ENCODE measurements at regions not wholly inside any gene's neighbourhood (a gene's known extent, or its start where the extent isn't known, plus 50 kb on each side); places are given as distances from the start of the nearest gene placed in this dataset.

DNA sequence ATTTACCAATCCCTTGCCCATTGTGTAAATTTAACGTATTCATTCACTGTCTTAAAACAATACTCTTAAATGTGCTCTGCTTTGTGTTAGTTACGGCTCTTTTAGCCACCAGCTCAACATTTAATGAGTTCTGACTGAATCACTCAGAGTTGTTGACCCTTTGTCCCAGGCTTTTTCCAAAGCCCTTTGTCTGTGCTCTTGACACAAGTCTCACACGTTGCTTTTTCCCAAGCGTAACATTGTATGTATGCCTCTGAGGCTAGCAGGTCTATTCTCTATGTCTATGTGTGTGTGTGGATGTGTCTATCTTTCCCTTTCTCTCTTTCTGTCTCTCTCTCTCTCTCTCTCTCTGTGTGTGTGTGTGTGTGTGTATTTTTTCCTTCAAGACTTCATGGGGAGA, 435.4 kb upstream of the GOLIM4 start:
- no peaks in the 10 kb centered on the region for H3K36me3 Mint-ChIP-seq
- no peak for DNase-seq
- H3K27me3 Mint-ChIP-seq: no peaks in the 10 kb centered on the region
- H3K4me3 Mint-ChIP-seq: no peak overlapping the region
- POLR2A ChIA-PET: no interaction called here
- no peaks in the 10 kb centered on the region for H3K4me1 Mint-ChIP-seq
- ATAC-seq (ENCODE audit: low read depth): no peak
- H3K27ac Mint-ChIP-seq: no peak overlapping the region
- no peaks in the 10 kb centered on the region for H3K9me3 Mint-ChIP-seq

DNA sequence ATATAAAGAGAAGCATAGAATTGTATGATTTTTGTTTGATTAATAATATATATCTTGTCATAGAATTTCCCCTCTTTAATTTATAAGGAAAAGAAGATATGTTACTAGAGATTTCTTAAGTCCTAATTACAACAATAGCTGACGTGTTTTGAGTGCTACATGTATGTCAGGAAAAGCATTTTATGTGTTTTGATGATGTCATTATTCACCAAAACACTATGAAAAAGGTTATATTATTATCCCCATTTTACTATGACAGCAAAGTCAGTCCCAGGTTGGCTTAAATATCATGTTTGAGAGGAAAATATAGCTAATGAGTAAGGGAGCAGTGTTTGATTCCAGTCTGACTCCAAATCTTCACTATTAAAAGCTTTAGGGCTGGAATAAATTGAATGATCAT, 428.4 kb upstream of the GOLIM4 start:
- Mint-ChIP-seq H3K36me3 (no peaks in the 10 kb centered on the region), H3K27ac (no peak overlapping the region), H3K9me3 (no peaks in the 10 kb centered on the region), H3K27me3 (no peaks in the 10 kb centered on the region), H3K4me3 (no peak overlapping the region), H3K4me1 (no peaks in the 10 kb centered on the region)
- ATAC-seq (ENCODE audit: low read depth) (no peak), DNase-seq (no peak)
- POLR2A ChIA-PET: no interaction called here

DNA sequence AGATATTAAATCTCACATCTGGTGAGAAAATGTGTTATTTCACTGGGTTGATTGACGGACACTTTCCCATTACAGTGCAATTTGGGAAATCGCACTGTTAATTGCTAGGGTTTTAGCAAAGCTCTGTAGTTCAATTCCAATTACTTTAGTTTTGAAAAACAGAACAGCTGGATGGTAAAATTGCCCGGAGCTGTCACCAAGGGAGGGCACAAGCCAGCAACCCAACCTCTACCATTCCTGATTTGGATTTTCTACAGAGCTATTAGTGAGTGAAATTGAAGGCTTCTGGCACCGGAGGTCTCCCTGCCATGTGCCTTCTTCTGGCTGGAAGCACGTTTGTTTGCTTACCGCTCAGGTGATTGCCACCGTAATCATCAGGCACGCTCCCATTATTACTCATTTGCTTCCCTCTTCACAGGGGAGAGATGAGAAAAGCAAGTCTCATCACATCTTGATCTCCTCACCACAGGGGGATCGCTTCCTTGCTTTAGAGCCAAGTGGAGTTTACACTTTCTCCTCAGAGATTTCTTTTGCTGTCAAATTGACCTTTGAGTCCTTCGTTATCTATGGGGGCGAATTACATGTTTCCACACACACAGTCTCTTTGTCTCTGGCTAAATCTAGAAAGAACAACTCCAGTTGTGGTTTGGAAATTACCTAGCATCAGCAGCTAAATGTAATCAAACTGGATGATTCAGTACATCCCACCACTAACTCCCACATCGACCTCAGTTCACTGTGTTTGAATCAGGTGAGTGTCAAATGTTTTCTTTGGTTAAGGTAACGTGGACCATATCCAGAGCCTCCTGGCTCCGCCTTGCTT, 421.7 kb upstream of the GOLIM4 start:
- no peak overlapping the region for H3K27ac Mint-ChIP-seq
- H3K27me3 Mint-ChIP-seq: no peaks in the 10 kb centered on the region
- H3K4me3 Mint-ChIP-seq: no peak overlapping the region
- ATAC-seq (ENCODE audit: low read depth) (no peak), DNase-seq (no peak)
- H3K36me3 Mint-ChIP-seq: no peaks in the 10 kb centered on the region
- H3K4me1 Mint-ChIP-seq: no peaks in the 10 kb centered on the region
- POLR2A ChIA-PET: no interaction called here
- H3K9me3 Mint-ChIP-seq: no peaks in the 10 kb centered on the region

DNA sequence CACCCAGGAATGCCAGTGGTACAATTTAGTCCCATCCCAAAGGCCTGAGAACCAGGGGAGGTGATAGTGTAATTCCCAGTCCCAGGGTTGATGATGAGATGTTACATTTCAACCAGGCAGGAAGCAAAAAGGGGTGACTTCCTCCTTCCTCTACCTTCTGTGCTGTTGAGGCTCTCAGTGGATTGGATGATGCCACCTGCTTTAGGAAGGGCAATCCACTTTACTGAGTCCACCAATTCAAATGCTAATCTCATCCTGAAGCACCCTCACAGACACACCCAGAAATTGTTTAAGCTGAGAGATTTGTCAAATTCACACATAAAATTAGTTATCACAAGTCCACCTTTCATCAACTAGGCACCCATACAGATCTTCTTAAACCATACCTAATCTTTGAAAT, 418.5 kb upstream of the GOLIM4 start:
- POLR2A ChIA-PET: no interaction called here
- Mint-ChIP-seq H3K4me3 (no peak overlapping the region), H3K27me3 (no peaks in the 10 kb centered on the region), H3K36me3 (no peaks in the 10 kb centered on the region), H3K4me1 (no peaks in the 10 kb centered on the region), H3K27ac (no peak overlapping the region), H3K9me3 (no peaks in the 10 kb centered on the region)
- ATAC-seq (ENCODE audit: low read depth) (no peak), DNase-seq (no peak)

DNA sequence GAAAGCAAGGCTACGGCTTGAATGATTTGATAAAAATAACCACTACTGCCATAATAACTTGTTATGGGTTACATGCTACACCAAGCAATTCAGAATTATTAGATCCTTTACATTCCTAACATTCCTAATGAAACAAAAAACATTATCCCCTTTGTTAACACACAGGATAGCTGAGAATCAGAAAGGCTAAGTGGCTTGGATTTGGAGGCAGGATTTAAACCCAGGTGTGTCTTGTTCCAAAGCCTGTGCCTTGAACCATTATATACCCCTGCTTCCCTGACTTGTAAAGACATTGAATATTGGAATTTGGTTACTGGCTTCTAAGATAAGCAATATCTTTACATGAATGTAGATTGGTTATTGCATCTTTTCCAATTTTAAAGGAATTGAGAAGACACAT, 417.1 kb upstream of the GOLIM4 start:
- Mint-ChIP-seq H3K27ac (no peak overlapping the region), H3K4me3 (no peak overlapping the region)
- POLR2A ChIA-PET: no interaction called here

DNA sequence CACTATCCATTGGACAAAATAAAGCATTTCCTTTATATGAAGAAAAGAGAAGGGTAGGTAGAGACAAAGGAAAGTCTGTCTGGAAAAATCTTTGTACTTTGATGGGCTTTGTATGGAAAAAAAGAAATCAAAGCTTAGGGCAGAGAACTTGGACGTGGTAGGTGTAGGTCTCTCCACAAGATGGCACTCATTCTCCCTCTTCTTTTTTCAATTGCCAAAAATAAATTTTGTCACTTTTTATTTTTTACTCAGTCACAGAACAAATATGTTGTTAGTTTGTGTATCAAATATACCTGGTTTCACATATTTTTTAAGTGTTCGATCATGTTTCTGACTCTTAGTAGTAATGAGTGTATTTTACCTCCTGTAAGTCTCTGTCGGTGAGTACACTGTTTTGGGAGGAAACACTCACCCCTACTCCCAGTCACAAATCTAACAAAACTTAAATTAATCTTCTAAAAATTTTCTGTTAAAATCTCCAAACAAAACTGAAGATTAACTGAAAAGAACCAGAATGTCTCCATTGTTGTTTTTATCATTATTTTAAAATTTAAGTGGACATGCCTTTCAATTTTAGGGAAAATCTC, 415.8 kb upstream of the GOLIM4 start:
- Mint-ChIP-seq H3K27ac (no peak overlapping the region), H3K27me3 (no peaks in the 10 kb centered on the region), H3K36me3 (no peaks in the 10 kb centered on the region), H3K9me3 (no peaks in the 10 kb centered on the region), H3K4me1 (no peaks in the 10 kb centered on the region), H3K4me3 (no peak overlapping the region)
- POLR2A ChIA-PET: no interaction called here
- no peak for ATAC-seq (ENCODE audit: low read depth)
- DNase-seq: no peak

More for the DNA sequence above, 417.1 kb upstream of the GOLIM4 start:
- Mint-ChIP-seq H3K4me1 (no peaks in the 10 kb centered on the region), H3K27me3 (no peaks in the 10 kb centered on the region), H3K36me3 (no peaks in the 10 kb centered on the region), H3K9me3 (no peaks in the 10 kb centered on the region)
- DNase-seq: no peak
- ATAC-seq (ENCODE audit: low read depth): no peak

DNA sequence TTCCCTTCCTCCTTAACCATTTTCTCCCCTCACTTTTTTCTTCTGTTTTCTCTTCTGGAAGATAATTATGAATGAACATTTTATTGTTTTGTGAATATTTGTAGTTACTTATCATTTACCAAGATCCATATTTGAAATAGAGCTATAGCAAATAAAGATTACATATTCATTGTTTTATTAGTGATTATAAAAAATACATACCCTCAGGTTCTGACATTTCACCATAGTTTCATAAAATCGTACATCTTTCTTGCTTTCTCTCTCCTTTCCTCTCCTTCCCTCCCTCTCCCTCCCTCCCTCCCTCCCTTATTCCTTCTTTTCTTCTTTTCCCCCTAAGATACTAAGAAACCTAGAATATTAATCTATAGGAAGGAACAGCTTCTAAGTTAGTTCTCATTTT, 410.9 kb upstream of the GOLIM4 start:
- Mint-ChIP-seq H3K4me3 (no peak overlapping the region), H3K9me3 (no peaks in the 10 kb centered on the region), H3K27ac (no peak overlapping the region), H3K4me1 (no peaks in the 10 kb centered on the region), H3K36me3 (no peaks in the 10 kb centered on the region), H3K27me3 (no peaks in the 10 kb centered on the region)
- DNase-seq: no peak
- no peak for ATAC-seq (ENCODE audit: low read depth)
- POLR2A ChIA-PET: no interaction called here

DNA sequence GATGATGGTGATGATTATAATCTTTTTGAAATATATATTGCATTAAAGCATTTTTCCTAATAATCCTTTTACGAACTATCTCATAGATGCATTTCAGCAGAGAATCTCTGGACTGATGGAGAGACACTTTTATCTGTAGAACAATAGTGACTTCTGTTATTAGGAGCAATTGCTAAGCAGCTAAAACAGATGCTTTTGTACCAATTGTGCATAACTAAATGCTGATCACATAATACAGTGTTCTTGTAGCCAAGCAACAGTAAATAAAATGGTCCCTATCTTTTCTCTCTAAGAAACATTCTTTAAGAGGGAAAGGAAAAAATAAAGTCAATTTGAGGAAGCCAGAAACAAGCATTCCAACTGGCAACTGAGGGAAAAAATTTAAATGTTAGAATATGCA, 405.8 kb upstream of the GOLIM4 start:
- POLR2A ChIA-PET: no interaction called here
- no peak for DNase-seq
- Mint-ChIP-seq H3K27ac (no peak overlapping the region), H3K4me3 (no peak overlapping the region), H3K4me1 (no peaks in the 10 kb centered on the region), H3K36me3 (no peaks in the 10 kb centered on the region), H3K9me3 (no peaks in the 10 kb centered on the region), H3K27me3 (no peaks in the 10 kb centered on the region)
- no peak for ATAC-seq (ENCODE audit: low read depth)

DNA sequence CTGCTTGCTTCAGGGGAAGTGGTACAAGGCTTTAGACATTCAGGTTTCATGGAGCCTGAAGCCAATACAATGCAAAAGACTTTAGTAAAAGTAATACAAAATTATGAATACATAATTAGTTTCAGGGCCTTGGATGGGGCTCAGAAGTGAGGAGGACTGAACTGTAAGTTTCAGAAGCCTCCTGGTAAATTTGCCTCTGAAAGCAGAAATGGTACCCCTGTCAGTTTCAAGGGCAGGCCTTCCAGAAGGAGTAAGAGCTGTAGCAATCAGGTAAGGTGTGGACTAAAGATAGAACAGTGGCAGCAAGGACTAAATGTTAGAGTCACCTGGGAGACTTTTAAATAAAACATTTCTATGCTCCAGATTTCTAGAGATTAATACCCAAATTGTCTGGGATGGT, 402.5 kb upstream of the GOLIM4 start:
- Mint-ChIP-seq H3K36me3 (no peaks in the 10 kb centered on the region), H3K9me3 (no peaks in the 10 kb centered on the region), H3K4me3 (no peak overlapping the region), H3K27me3 (no peaks in the 10 kb centered on the region), H3K27ac (no peak overlapping the region), H3K4me1 (no peaks in the 10 kb centered on the region)
- no peak for ATAC-seq (ENCODE audit: low read depth)
- POLR2A ChIA-PET: no interaction called here
- DNase-seq: no peak

DNA sequence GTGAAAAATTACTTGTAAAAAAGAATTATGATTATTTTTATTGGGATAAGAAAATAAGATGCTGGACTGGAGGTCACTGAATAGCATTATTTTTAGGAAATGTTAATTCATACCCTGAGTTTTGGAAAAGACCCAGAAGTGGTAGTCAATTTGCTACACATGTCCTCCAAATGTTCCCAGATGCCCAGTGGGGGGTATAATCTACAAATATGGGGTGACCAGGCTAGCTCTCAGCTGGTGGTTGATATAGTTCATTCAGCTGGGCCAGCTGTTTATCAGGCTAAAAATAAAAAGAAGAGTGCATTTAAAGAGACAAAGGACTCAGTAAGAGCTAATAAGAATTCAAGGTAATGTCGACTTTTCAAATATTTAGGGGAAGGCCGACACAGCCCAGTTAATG, 402.0 kb upstream of the GOLIM4 start:
- Mint-ChIP-seq H3K4me3 (no peak overlapping the region), H3K4me1 (no peaks in the 10 kb centered on the region), H3K9me3 (no peaks in the 10 kb centered on the region), H3K36me3 (no peaks in the 10 kb centered on the region), H3K27me3 (no peaks in the 10 kb centered on the region), H3K27ac (no peak overlapping the region)
- no peak for DNase-seq
- POLR2A ChIA-PET: no interaction called here
- no peak for ATAC-seq (ENCODE audit: low read depth)

DNA sequence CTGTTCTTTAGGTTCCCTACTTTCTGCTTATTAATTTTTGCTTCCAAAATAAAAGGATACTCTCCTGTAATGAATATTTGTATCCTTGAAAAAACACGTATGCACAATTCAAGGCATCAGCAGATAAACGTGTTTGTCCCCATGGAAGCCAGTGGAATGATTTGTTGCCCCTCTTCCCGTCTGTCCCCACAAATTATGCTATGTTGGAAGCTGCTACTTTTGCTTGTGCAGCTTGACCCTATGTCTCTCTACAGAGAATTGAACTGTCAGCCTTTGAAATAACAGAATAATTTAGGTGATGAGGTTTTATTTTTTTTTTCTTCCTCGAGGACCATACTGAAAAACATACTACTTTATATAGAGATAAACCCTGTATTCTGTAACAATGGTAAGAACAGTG, 401.5 kb upstream of the GOLIM4 start:
- H3K4me1 Mint-ChIP-seq: no peaks in the 10 kb centered on the region
- no peaks in the 10 kb centered on the region for H3K27me3 Mint-ChIP-seq
- H3K4me3 Mint-ChIP-seq: no peak overlapping the region
- no peak overlapping the region for H3K27ac Mint-ChIP-seq
- no peak for ATAC-seq (ENCODE audit: low read depth)
- H3K9me3 Mint-ChIP-seq: no peaks in the 10 kb centered on the region
- DNase-seq: no peak
- POLR2A ChIA-PET: no interaction called here
- no peaks in the 10 kb centered on the region for H3K36me3 Mint-ChIP-seq

DNA sequence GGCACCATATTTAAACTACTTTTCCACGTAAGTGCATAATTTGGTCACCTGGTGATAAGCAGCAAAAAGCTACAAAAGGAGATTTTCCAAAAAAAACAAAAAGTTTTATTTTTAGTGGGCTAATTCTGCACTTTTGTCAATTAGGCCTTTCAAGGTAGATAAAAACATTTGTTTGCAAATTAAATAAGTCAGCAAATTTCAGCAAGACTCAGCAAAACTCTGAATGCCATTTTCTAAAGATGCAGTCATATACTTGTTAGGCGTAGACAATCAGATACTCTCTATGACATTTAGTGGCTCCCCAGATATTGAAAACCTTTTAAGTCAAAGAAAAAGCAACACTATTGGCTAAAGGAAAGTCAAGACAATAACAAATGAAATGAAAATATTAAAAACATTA, 400.2 kb upstream of the GOLIM4 start:
- H3K27ac Mint-ChIP-seq: no peak overlapping the region
- no peaks in the 10 kb centered on the region for H3K4me1 Mint-ChIP-seq
- ATAC-seq (ENCODE audit: low read depth): no peak
- POLR2A ChIA-PET: no interaction called here
- DNase-seq: no peak
- H3K27me3 Mint-ChIP-seq: no peaks in the 10 kb centered on the region
- no peaks in the 10 kb centered on the region for H3K9me3 Mint-ChIP-seq
- H3K36me3 Mint-ChIP-seq: no peaks in the 10 kb centered on the region
- H3K4me3 Mint-ChIP-seq: no peak overlapping the region

DNA sequence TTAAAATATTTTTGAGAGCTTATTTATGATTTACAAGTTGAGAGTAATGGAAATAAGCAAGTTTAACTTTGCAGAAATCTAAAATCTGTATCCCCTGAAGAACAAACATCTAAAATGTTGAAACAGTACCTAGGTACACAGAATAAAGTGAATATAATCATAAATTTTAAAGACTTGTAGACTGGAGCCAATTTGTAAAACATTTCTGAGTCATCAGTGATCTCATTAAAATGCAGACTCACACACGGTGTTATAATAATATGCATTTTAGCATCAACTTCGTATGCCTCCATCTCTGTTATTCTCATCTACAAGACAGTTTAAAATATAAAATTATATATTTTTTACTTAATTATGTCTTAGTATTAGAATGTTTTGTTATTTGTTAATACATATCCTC, 399.5 kb upstream of the GOLIM4 start:
- no peaks in the 10 kb centered on the region for H3K4me1 Mint-ChIP-seq
- ATAC-seq (ENCODE audit: low read depth): no peak
- H3K9me3 Mint-ChIP-seq: no peaks in the 10 kb centered on the region
- no peak overlapping the region for H3K27ac Mint-ChIP-seq
- H3K36me3 Mint-ChIP-seq: no peaks in the 10 kb centered on the region
- POLR2A ChIA-PET: no interaction called here
- H3K4me3 Mint-ChIP-seq: no peak overlapping the region
- no peaks in the 10 kb centered on the region for H3K27me3 Mint-ChIP-seq
- no peak for DNase-seq

DNA sequence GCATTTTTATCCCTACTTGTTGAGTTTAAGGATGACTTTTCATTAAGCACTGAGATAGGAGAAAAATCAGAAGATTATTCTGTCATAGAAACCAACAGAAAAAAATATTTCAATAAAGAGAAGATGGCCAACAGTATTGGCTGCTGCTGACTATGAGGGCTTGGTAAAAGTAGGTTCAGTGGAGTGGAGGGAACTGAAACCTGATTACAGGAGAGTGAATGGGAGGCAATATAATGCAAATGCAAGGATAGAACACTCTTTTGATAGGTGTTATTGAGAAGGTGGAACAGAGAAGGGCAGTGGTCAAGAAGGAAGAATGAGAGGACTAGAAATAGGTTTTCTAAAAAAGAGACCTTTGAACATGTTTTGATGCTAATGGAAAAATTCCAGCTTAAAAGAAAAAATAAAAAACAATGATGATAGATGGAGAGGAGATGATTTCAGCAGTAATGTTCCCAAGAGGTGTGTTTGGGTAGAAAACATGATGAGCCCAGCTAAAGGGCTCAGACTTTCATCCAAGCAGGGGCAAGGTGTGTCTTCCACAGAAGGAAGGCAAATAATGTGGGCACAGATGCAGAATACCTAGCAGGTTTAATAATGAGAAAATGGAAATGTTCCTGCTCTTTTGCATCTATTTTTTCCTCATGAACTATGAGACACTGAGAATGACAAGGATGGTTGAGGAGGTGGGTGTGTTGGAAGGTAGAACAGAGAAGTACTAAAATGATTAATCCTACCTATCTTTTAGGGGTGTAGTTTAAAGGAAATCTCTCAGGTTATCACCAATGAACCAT, 397.9 kb upstream of the GOLIM4 start:
- Mint-ChIP-seq H3K4me1 (no peaks in the 10 kb centered on the region), H3K27me3 (no peaks in the 10 kb centered on the region), H3K4me3 (no peak overlapping the region), H3K27ac (no peak overlapping the region), H3K9me3 (no peaks in the 10 kb centered on the region), H3K36me3 (no peaks in the 10 kb centered on the region)
- no peak for DNase-seq
- no peak for ATAC-seq (ENCODE audit: low read depth)
- POLR2A ChIA-PET: no interaction called here
